NOMO-1 (cell line): ENCODE measurements at regions not wholly inside any gene's neighbourhood (a gene's known extent, or its start where the extent isn't known, plus 50 kb on each side); places are given as distances from the start of the nearest gene placed in this dataset.

ENCODE experiments used
- DNase-seq, 2 experiments: peaks; one replicate each; lab custom pipeline; 2025; ENCODE audit not compliant: unreplicated experiment in 2 of 2; lab: John Stamatoyannopoulos, UW

- no peak for DNase-seq
These were observed 60.5 kb downstream of the NR2F2 start for GRCh38 chr15:96390986-96391385.

DNA sequence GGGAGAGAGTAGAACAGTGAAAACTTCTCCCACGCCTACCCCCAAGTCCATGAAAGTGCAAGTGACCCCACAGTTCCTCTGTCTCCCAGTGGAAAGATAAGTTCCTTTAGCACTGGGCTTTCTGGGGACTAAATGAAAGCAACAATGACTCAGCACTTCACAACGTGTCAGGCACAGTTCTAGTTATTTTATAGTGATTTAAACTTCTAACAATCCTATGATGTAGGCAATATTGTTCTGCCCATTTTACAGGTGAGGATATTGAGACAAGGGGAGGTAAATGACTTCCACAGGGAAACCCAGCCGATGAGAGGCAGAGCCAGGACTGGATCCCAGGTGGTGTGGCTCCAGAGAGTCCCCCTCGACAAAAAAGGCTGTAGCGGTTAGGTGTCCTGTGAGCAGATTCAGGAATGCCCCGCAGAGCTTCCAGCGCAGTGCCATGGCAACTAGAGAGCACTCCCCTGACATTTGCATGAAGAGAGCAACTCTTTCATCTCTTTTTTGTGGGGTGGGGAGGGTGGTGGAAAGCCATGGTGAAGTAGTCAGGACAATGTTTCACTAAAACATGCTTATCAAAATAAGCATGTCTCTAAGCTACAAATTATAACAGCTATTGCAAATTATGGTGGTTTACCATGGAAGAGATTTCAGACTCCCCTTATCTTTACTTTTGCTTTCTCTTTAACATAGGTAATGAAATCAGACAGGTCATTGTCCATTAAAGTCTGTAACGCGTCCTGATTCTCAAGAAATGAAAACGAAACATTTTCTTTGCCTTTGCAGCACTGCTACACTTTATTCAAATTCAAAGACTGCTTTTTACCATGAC is 62.1 kb downstream of the NR2F2 start:
- DNase-seq: peak in 1 of 2 experiments; percentile 11

- no peak for DNase-seq
These were observed 62.7 kb downstream of the NR2F2 start for GRCh38 chr15:96393209-96393513.

- no peak for DNase-seq
These were observed 65.2 kb downstream of the NR2F2 start for GRCh38 chr15:96395687-96396086.

DNA sequence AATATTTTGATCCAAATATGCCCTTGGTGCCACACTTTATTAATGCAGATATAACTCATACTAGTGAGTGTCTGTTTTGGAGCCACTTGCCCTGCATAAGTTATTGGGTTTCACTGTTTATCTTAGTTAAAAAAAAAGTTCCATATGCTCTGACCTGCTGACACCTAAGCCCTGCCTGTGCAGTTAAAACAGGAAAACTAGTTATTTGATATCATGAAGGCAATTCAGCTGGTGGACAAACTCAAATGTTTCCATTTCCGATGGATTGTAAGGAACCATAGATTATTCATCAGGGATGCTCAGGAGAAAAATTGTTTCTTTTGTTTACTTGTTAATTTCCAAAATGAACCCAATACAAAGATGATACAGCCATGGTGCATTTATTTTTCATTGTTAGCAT is 68.3 kb downstream of the NR2F2 start:
- DNase-seq: no peak

GRCh38 chr15:96402403-96402802 is 71.9 kb downstream of the NR2F2 start:
- DNase-seq: no peak

GRCh38 chr15:96403071-96403470 is 72.6 kb downstream of the NR2F2 start:
- DNase-seq: no peak

DNA sequence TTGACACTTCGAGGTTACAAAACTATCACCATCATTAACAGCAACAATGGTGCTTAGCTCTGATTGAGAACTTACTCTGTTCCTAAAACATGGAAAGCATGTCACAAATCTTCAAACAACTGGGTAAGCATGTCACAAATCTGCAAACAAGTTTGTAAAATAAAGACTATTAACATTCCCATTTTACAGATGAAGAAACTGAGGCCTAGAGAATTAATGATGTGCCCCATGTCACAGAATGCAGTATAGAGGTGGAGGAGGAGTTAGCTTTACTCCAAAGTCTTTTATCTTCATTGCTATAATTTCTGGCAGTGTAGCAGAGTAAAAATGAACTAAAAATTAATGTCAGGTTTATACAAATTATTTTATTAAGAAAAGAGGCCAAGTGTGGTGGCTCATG is 73.4 kb downstream of the NR2F2 start:
- no peak for DNase-seq

- no peak for DNase-seq
These were observed 74.1 kb downstream of the NR2F2 start for GRCh38 chr15:96404560-96404959.

DNA sequence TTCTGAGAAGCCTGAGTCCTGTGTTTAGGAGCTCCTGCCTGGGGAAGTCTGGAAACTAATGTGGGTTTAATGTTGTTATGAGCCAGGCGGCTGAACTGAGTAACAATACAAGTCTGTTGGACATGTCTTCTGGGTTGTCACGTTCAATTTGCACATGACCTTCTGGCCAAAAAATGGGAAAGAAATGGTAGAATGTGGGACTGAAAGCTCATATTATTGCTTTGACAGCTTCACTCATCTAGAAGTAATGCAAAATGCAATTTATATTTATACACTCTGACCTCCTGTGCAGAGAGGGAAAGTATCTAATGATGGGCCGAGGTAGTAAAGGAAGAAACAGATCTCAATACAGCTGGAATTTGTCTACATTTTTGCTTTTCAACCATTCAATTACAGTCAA is 75.8 kb downstream of the NR2F2 start:
- no peak for DNase-seq

GRCh38 chr15:96406701-96407100 is 76.2 kb downstream of the NR2F2 start:
- DNase-seq: no peak

DNA sequence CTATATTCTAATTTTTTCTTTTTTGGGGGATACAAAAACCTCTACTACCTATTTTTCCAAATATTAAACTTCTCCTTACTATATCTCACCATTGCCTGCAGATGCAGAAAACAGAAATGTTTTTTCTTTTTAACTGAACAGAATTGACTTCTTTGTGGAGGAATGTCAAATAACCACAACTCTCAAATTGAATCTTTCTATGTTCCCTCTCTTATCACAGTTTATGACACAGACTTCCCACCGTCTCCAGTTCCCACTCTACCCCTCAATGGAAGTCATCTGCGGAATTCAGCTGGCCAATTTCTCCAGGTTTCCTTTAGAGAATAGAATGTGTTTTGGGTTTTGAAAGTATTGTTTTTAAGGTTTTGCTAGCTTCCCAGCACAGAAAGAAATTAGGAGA is 77.0 kb downstream of the NR2F2 start:
- no peak for DNase-seq

DNA sequence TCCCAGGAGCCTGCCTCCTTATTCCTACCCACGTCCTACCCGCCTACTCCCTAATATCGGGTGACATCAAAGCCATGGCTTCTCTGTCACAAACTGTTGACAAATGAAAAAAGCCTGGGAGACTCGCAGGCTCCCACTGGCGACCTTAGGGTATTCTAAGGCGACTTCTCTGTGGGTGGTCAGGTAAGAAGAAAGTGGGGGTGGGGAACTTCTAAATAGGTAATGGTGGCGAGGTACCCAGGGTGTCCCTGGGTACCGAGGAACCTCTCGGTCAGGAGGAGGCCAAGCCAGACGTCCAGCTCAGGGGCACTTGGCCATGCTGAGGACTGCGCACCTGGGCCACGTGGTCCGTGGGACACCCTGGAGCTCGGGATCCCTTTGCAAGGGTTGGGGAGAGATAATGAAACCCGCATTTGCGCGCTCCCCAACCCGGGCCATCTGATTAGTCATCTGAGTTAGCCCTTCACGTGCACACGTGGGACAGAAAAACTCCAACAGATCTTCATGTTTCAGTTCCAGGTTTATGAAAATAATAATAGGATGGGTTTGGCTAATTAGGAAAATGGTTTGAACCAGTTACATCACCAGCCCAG is 78.2 kb downstream of the NR2F2 start:
- DNase-seq: no peak

DNA sequence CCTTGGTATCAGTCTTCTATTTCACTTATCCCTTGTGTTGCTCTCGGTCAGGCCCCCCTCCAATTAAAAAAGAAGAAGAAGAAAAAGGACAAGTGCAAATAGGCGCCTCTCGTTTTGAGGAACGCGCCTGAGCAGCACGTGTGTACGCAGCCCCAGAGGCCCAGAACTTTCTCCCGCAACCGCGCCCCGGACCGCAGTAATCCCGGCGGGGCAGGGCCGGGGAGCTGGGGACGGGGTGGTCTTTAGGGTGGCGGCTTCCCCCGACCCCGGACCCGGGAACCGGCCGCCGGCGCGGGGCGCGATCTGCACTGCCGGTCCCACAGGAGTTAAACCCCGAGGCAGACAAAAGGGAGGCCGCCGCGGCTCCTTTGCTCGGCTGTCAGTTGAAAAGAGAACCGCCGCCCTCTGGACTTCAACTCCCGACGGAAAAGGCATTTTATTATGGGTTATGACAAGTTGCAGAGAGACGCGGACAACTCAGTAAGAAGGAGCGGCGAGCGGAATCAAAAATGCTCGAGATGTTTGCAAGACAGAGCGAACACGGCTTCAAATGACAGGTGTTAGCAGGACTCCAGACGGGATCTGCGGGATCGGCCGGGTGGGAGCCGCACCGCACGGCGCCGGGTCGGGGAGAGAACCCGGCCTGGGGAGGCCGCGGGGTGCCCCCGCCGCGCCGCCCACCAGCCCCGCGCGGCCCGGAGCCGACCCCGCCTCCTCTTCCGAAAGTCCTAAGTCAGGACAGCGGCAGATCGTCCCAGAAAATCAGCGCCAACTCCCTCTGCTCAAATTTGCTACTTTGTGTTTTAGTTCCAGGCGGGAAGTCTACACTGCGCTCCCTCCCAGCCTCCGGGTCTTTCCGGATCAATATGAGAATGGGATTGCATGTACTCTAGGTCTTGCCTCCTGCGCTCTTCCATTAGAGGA is 79.0 kb downstream of the NR2F2 start:
- DNase-seq: no peak

DNA sequence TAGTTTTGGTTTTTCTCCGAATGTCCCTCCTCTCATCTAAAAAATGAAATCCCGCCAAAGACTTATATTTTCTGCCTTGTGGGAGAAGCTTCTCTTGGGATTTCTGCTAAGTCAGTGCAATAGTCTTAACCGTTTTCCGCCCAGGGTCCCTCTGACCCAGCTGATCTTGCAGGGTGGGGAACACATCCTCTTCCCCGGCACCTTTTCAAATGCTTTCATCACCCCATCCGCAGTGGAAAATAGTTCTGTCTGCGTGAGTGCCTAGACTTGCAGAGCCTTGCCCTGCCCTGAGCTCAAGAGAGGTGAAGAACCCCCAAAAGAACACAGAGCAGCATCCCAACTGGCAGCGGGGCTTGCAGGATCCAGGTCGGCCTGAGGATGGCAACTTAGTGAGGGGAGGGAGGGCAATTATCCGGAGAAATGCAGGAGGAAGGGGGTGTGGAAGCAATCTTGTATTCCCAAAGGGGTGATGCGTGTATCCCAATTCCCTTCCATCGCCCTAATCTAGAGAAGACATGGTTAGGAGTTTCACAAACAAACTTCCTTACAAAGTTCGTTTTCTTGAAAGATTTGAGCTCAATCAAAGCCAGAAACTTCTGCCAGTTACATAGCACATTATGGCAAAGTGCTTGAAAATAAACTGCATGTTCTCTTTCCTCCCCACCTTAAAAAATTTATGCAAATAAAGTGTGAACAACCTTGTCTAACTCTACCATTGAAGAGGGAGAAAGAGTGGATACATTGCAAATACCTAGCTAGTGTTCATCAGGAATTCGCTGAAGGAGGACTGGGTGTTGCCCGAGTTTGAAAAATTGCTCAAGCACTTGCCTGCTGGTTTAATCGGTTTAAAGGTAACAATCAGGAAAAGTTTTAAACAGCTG is 79.9 kb downstream of the NR2F2 start:
- DNase-seq: no peak

- DNase-seq: no peak
These were observed 80.8 kb downstream of the NR2F2 start for GRCh38 chr15:96411056-96412031.

- no peak for DNase-seq
These were observed 81.8 kb downstream of the NR2F2 start for GRCh38 chr15:96412045-96412905.

GRCh38 chr15:96412906-96413231 is 82.4 kb downstream of the NR2F2 start:
- DNase-seq: no peak

GRCh38 chr15:96413657-96414056 is 83.2 kb downstream of the NR2F2 start:
- no peak for DNase-seq
